BLaER1 (cell line): ENCODE measurements at regions not wholly inside any gene's neighbourhood (a gene's known extent, or its start where the extent isn't known, plus 50 kb on each side); places are given as distances from the start of the nearest gene placed in this dataset.
"Not testable (repeated sequence)": the region's sequence is repeated elsewhere in the genome, so short reads cannot be mapped to it uniquely, and the experiment has no call there.

ENCODE experiments used
- H3K27ac ChIP-seq: shearing (Covaris generic); formaldehyde crosslinking; 2 replicates; pipeline ENCODE4 v1.8.1; 2022
- H3K27me3 ChIP-seq: shearing (Covaris generic); formaldehyde crosslinking; 2 replicates; pipeline ENCODE4 v1.8.1; 2022
- H3K36me3 ChIP-seq: shearing (Covaris generic); formaldehyde crosslinking; 2 replicates; pipeline ENCODE4 v1.8.1; 2022
- H3K4me1 ChIP-seq: shearing (Covaris generic); formaldehyde crosslinking; 2 replicates; pipeline ENCODE4 v1.8.1; 2022
- H3K4me2 ChIP-seq: shearing (Covaris generic); formaldehyde crosslinking; 2 replicates; pipeline ENCODE4 v1.8.1; 2022
- H3K4me3 ChIP-seq: shearing (Covaris generic); formaldehyde crosslinking; 2 replicates; pipeline ENCODE4 v1.8.1; 2022
- H3K9ac ChIP-seq: shearing (Covaris generic); formaldehyde crosslinking; 2 replicates; pipeline ENCODE4 v1.8.1; 2022
- H3K9me3 ChIP-seq: shearing (Covaris generic); formaldehyde crosslinking; 2 replicates; pipeline ENCODE4 v1.8.1; 2022
- H4K20me1 ChIP-seq: shearing (Covaris generic); formaldehyde crosslinking; 2 replicates; pipeline ENCODE4 v1.8.1; 2022
- Cebpa-rat ChIP-seq: shearing (Covaris generic); IDR thresholded peaks from 2 replicates; pipeline ENCODE4 v1.8.1; 2022

DNA sequence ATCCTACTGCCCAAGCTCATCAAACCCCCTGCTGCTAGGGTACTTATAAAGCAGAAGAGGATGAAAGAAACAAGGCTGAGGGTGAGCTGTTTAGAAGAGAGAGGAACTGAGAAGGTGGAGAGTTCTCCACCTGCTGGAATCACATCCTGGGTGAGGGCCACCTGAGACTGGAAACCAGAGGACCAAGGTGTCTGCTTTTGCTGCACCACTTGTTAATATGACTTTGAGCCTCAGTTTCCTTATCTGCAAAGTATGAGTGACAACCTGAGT is 203.2 kb upstream of the SSTR1 start:
- Histone ChIP-seq H3K9me3 (no peaks in the 10 kb centered on the region), H3K27ac (no peak overlapping the region), H3K36me3 (no peaks in the 10 kb centered on the region), H3K27me3 (no peaks in the 10 kb centered on the region), H3K4me3 (no peak overlapping the region), H3K4me2 (no peak overlapping the region), H4K20me1 (no peaks in the 10 kb centered on the region), H3K9ac (no peak overlapping the region), H3K4me1 (no peaks in the 10 kb centered on the region)
- TF ChIP-seq Cebpa-rat: no peak

- peaks cover 32% of the 10 kb centered on the region for H3K9me3 ChIP-seq
These were observed 196.5 kb upstream of the SSTR1 start for GRCh38 chr14:38011156-38011555.

DNA sequence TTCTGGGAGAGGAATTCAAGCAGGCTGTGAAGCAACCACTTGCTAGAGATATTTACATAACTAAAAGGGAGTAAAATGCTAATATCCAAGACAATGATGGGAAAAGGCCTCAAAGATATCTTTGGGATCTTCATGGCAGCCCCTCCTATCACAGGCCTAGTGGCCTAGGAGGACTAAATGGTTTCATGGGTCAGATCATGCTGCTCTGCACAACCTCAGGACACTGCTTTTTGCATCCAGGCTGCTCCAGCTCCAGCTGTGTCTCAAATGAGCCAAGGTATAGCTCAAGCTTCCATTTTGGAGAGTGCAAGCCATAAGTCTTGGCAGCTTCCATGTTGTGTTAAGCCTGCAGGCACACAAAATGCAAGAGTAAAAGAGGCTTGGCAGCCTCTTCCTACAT is 195.6 kb upstream of the SSTR1 start:
- Histone ChIP-seq H3K4me1 (no peaks in the 10 kb centered on the region), H3K27me3 (no peaks in the 10 kb centered on the region), H3K27ac (no peak overlapping the region), H3K36me3 (no peaks in the 10 kb centered on the region), H4K20me1 (no peaks in the 10 kb centered on the region), H3K4me3 (no peak overlapping the region), H3K9ac (no peak overlapping the region), H3K4me2 (no peak overlapping the region), H3K9me3 (peaks cover 32% of the 10 kb centered on the region)
- no peak for TF ChIP-seq Cebpa-rat

More at GRCh38 chr14:38011156-38011555, 196.5 kb upstream of the SSTR1 start:
- not testable (repeated sequence) for H3K4me2 ChIP-seq, H3K4me1 ChIP-seq, H3K27me3 ChIP-seq, H3K27ac ChIP-seq, H4K20me1 ChIP-seq, H3K36me3 ChIP-seq, H3K9ac ChIP-seq, H3K4me3 ChIP-seq

- H3K4me1 ChIP-seq: no peaks in the 10 kb centered on the region
- H3K27me3 ChIP-seq: no peaks in the 10 kb centered on the region
- TF ChIP-seq Cebpa-rat: no peak
- H3K4me2 ChIP-seq: no peak overlapping the region
- H3K4me3 ChIP-seq: no peak overlapping the region
- H3K36me3 ChIP-seq: no peaks in the 10 kb centered on the region
- H4K20me1 ChIP-seq: no peaks in the 10 kb centered on the region
- no peak overlapping the region for H3K27ac ChIP-seq
- peaks cover 20% of the 10 kb centered on the region for H3K9me3 ChIP-seq
- H3K9ac ChIP-seq: no peak overlapping the region
These were observed 191.2 kb upstream of the SSTR1 start for GRCh38 chr14:38016497-38016896.

- Histone ChIP-seq H3K4me2 (no peak overlapping the region), H3K9me3 (0 out of 2 replicates have a peak, but pooled peaks cover 5% of the 10 kb centered on the region), H3K9ac (no peak overlapping the region), H3K4me3 (no peak overlapping the region), H3K27me3 (no peaks in the 10 kb centered on the region), H4K20me1 (no peaks in the 10 kb centered on the region), H3K27ac (no peak overlapping the region), H3K4me1 (no peaks in the 10 kb centered on the region), H3K36me3 (no peaks in the 10 kb centered on the region)
- no peak for TF ChIP-seq Cebpa-rat
These were observed 185.8 kb upstream of the SSTR1 start for GRCh38 chr14:38021861-38022260.

DNA sequence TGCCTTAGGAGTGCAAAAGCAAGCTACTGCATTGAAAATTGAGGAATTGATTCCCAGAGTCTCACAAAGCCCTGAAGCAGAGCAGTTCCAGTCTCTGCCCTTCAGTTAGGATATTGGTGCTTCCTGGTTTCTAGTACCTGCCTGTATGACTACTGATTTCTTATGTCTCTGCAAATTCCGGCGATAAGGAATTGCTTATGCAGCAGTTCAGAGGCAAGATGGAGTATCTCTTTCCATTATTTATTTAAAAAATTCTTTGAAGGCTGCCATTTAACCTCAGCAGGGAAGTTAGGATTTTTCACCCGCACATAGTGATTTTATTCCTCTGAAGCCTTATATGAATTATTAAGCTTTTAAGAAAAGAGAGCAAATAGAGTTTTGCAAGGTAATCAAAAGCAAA is 184.9 kb upstream of the SSTR1 start:
- no peak for TF ChIP-seq Cebpa-rat
- Histone ChIP-seq H4K20me1 (no peaks in the 10 kb centered on the region), H3K9me3 (0 out of 2 replicates have a peak, but pooled peaks cover 5% of the 10 kb centered on the region)

DNA sequence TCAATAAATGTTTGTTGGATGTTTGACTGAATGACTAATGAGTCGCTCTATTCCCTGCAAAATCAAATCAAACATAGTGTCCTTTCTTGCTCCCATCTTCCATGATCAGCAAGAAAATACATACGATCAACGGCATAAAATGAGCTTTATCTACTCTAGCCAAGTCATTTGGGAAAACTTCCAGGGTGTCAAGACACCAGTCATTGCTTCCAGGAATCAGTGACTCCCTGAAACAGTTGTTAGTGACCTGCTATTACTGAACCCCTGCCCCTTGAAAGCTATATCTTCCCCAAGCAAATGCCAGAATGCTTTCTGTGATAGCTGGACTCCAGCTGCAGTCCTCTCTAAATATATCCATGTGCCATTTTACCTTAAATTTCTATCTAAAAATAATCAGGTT is 169.5 kb upstream of the SSTR1 start:
- H3K4me3 ChIP-seq: no peak overlapping the region
- H3K4me1 ChIP-seq: no peaks in the 10 kb centered on the region
- H3K27me3 ChIP-seq: no peaks in the 10 kb centered on the region
- H3K27ac ChIP-seq: no peak overlapping the region
- no peaks in the 10 kb centered on the region for H4K20me1 ChIP-seq
- no peak for TF ChIP-seq Cebpa-rat
- no peaks in the 10 kb centered on the region for H3K9me3 ChIP-seq
- H3K36me3 ChIP-seq: no peaks in the 10 kb centered on the region
- H3K9ac ChIP-seq: no peak overlapping the region
- H3K4me2 ChIP-seq: no peak overlapping the region

More for the DNA sequence above, 184.9 kb upstream of the SSTR1 start:
- no peak overlapping the region for H3K9ac ChIP-seq
- H3K4me2 ChIP-seq: no peak overlapping the region
- H3K36me3 ChIP-seq: no peaks in the 10 kb centered on the region
- no peaks in the 10 kb centered on the region for H3K27me3 ChIP-seq
- no peak overlapping the region for H3K27ac ChIP-seq
- H3K4me1 ChIP-seq: no peaks in the 10 kb centered on the region
- H3K4me3 ChIP-seq: no peak overlapping the region

GRCh38 chr14:38038986-38039385 is 168.7 kb upstream of the SSTR1 start:
- Histone ChIP-seq H3K9ac (no peak overlapping the region), H3K9me3 (no peaks in the 10 kb centered on the region), H3K27me3 (no peaks in the 10 kb centered on the region), H3K27ac (no peak overlapping the region), H3K4me1 (no peaks in the 10 kb centered on the region), H4K20me1 (no peaks in the 10 kb centered on the region), H3K4me3 (no peak overlapping the region), H3K4me2 (no peak overlapping the region), H3K36me3 (no peaks in the 10 kb centered on the region)
- no peak for TF ChIP-seq Cebpa-rat

- Histone ChIP-seq H3K36me3 (no peaks in the 10 kb centered on the region), H3K4me3 (no peak overlapping the region), H3K27me3 (no peaks in the 10 kb centered on the region), H4K20me1 (no peaks in the 10 kb centered on the region), H3K4me1 (no peaks in the 10 kb centered on the region), H3K9ac (no peak overlapping the region), H3K9me3 (no peaks in the 10 kb centered on the region), H3K27ac (no peak overlapping the region), H3K4me2 (no peak overlapping the region)
- no peak for TF ChIP-seq Cebpa-rat
These were observed 168.2 kb upstream of the SSTR1 start for GRCh38 chr14:38039496-38039895.

GRCh38 chr14:38040411-38040810 is 167.3 kb upstream of the SSTR1 start:
- H3K4me2 ChIP-seq: no peak overlapping the region
- H3K9ac ChIP-seq: no peak overlapping the region
- no peaks in the 10 kb centered on the region for H3K9me3 ChIP-seq
- no peak overlapping the region for H3K27ac ChIP-seq
- no peaks in the 10 kb centered on the region for H3K27me3 ChIP-seq
- no peak overlapping the region for H3K4me3 ChIP-seq
- H3K4me1 ChIP-seq: no peaks in the 10 kb centered on the region
- no peak for TF ChIP-seq Cebpa-rat
- no peaks in the 10 kb centered on the region for H4K20me1 ChIP-seq
- H3K36me3 ChIP-seq: no peaks in the 10 kb centered on the region

DNA sequence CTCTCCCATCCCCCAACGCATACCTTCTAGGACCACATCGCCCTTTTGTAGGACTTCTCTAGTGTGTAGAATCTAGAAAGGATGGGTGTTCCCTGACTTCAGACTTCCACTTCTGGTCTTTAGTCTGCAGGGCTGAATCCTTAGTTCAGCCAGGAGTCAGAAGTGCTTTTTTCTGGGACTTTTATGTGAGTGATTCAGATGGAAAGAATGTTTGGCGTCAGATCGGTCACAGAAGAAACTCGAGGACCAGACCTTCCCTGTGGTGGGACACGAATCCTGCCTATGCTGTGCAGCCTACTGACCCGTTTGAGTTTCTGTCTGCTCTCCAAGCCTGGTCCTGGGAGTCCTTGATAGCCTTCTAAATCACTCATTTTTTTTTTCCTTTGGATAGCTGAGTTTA is 165.4 kb upstream of the SSTR1 start:
- no peak for TF ChIP-seq Cebpa-rat
- H3K4me1 ChIP-seq: no peaks in the 10 kb centered on the region
- H3K36me3 ChIP-seq: no peaks in the 10 kb centered on the region
- H3K4me3 ChIP-seq: no peak overlapping the region
- H3K4me2 ChIP-seq: no peak overlapping the region
- no peaks in the 10 kb centered on the region for H3K27me3 ChIP-seq
- no peak overlapping the region for H3K9ac ChIP-seq
- no peaks in the 10 kb centered on the region for H4K20me1 ChIP-seq
- no peaks in the 10 kb centered on the region for H3K9me3 ChIP-seq
- H3K27ac ChIP-seq: no peak overlapping the region
